CMK (cell line): ENCODE measurements at regions not wholly inside any gene's neighbourhood (a gene's known extent, or its start where the extent isn't known, plus 50 kb on each side); places are given as distances from the start of the nearest gene placed in this dataset.

Experiments used
- DNase-seq: peaks from one replicate; pipeline ENCODE4 v3.0.0-alpha.2; 2010; ENCODE audit warnings: low read depth

DNA sequence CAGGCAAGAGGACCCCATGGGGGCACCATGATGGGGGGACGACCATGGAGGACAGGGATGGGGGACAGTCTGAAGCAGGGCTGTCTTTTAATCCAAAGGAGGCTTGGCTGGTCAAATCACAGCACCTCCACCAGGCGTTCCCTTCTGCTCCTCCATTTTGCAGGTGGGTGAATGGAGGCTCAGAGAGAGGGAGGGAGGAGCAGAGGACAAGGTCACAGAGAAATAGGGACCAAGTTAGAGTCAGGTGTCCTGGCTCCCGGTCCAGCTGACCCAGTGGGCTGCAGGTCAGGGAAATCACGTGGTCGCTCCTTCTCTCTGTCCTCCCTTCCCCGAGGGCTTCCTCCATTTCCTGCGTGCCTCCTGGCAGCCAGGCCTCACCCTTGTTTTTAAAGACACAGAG, 156.4 kb upstream of the SMIM23 start:
- no peak for DNase-seq

DNA sequence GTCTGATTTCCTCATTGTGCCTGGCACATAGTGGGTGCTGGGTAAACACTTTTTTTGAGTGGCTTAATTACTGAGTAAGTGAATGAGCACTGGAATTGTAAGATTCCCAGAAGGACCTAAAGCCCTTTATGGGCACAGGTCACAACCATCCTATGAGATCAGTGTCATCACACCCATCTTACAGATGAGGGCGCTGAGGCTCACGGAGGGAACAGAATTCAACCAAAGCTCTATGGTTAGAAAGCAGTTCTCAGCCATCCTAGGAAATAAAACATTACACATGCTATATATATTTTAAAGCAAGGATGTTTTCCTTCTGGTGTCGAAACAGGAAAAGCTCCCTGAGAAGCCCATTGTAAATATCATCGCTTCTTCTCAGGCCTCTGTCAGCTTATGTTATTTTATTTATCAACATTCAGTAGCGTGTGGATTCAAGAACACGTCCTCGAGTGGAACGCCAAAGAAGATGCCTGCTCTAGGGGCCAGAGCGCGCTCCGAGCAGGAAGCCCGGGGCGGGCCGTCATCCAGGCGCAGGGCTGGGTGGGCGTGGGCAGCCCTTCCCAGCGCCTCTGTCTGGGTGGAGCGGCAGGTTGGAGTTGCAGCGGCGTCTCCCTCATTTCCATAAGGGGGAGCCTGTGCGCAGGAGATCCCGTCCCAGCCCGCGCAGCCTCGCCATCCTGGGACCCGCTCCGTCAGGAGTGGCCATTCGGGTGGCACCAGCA, 155.8 kb upstream of the SMIM23 start:
- no peak for DNase-seq

DNA sequence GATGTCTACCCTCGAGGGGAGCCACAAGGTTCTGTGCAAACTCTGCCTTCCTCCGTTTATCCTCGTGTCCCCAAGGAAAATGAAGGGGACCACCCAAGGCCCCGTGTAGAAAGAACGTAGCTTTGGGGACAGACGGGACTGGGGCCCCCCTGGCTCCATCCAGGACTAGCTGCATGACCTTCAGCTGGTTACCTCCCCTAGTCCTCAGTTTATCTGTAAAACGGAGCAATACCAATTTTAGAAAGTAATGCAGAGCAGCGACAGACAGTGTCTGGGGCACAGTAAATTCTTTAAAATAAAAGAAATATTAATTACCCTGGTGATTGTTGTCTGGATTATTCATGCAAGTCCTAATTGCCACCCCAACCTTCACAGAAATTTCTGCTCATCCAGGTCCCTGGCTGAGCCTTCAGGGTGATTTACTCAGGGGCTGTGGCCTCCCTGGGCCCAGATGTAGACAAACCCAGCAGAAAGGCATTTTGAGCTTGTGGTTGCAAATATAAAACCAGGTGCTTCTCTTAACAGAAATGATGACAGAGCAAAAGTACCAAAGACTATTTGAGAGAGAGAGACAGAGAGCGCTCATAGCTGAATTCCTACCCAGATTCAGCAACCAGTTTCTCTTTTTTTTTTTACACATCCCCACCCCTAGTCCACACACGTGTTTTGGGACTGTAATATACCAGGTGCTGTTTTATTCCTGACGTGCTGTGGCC, 155.1 kb upstream of the SMIM23 start:
- DNase-seq: no peak

DNA sequence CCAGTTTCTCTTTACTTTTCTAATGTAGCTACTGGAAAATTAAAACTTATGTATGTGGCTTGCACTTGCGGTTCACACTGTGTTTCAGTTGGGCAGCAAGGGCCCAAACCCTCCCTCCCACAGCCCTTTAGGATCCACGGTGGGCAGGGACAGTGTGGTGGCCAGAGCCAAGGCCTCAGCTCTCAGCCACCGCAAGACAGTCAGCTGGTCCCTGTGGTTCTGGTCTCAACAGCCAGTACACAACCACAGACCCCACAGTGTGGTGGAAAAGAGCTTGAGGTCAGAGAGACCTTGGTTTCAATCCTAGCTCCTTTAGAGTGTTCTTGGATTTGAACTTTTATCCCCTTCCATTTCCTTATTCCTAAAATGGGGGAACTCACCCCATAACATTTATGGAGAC, 153.0 kb upstream of the SMIM23 start:
- no peak for DNase-seq

DNA sequence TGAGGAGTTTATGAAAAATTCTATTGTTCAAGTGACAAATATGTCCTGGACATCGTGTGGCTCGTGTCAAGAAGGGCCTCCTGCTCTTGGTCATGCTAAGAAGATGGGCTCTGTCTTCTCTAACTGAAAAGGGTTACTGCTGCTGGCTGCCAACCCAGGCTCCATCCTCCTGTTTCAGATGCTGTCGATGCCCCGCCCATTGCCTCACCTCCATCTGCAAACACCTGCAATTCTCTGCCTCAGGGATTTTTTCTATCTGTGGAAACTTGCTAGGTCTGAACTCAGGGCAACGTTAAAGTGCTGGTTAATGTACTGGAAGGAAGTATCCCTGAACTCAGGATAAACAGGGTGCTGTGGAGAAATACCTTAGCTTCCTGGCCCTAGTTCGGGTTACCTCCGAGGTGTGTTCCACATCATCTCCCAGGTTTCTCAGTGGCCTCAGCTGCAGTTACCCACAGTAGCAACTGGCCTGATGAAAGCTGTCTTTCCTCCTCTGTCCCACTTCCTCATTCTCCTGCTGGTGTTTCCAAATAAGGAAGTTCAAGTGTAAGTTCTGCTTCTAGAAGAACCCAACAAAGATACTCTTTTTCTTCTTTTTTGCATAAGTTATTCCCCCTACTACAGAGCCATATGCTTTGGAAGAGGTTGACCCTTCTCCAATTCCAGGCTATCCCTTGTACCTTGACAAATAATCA, 151.7 kb upstream of the SMIM23 start:
- no peak for DNase-seq

DNA sequence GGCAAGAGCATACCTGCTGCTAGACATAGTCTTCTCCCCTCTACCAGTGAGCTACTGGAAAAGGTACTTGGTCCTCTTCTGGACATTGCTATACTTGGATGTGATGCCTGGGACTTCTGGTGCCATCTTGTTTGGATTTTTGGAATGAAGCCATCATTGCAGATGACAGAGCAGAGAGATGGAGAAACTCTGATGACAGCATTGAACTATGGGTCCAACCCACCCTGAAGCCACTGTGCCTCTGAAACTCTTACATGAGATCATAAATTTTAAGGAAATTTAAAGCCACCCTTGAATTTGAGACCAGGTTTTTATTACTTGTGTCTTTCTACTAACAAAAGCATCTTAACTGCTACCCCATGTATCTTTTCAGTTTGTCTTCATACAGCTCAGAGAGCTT, 151.1 kb upstream of the SMIM23 start:
- no peak for DNase-seq

GRCh38 chr5:171635028-171635427, 150.6 kb upstream of the SMIM23 start:
- DNase-seq: no peak

- no peak for DNase-seq
Observed at GRCh38 chr5:171635561-171636245, 149.9 kb upstream of the SMIM23 start.

DNA sequence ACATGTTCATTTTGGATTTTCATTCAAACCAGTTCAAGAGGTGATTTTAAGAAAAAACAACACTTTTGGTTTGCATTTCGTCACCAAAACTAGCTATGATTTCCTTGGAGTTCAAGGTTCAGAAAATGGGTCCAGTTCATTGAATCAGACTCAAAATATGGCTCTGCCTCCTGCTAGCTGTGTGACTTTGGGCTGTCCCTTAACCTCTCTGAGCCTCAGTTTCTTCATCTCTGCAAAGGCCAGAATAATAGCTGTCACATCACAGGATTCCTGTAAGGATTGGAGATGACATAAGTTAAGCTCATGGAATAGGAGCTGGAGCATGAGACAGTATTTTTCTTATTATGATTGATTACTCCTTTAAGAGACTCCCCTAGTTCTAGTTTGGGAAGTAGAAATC, 147.8 kb upstream of the SMIM23 start:
- no peak for DNase-seq

DNA sequence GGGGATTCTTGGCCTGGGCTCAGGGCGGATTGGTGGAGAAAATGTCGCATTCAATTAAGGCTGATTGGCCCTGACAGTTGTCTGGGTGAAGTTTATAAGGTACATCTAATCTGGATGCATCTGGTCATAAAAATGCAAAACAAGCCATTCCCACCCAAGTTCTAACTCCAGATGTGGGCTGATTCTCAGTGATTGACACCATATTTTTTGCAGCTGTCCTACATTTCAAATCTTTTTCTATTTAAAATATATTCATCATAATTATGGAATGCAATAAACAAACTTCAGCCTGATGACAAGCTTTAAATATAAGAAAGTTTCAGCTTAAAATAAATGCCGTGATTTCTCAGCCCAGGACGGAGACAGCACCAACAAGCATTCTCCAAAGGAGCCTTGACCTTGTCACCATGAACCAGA, 146.4 kb upstream of the SMIM23 start:
- no peak for DNase-seq

DNA sequence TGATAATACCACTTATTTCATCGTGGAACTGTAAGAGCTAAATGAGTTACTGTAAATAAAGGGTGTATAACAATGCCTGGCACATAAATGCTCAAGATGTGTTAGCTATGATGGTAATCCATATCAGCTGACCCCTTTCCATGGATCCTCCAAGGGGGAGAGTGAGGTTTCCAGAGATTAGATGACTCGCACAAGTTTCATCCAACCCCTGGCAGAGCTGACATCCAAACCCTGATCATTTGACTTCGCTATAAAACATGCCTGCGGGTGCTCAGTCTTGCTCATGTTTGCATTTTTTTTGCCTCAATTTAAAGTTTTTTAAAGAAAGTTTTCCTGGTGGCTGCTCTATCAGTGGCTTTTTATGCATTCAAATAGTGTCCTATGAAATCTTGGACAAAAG, 145.7 kb upstream of the SMIM23 start:
- no peak for DNase-seq

DNA sequence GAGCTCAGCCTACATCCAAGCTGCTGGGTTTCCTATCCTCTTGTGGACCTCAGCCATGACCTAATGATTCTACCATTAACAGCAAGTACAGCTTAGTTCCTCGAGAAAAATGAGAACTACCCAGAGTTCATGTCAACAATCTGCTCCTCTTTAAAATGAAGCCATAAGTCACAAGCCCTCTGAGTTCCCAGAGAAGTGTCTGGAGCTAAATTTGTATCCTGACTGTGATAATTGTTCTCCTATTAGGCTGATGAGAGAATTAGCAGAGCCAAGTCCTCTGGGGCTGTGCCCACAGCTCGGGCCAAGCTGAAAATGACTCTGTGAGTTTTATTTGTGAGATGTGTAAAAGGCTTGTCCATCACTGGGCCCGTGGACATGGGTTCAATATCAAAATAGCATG, 145.1 kb upstream of the SMIM23 start:
- no peak for DNase-seq

- DNase-seq: no peak
Observed at GRCh38 chr5:171641891-171642290, 143.7 kb upstream of the SMIM23 start.

- DNase-seq: no peak
Observed at GRCh38 chr5:171642894-171643293, 142.7 kb upstream of the SMIM23 start.

DNA sequence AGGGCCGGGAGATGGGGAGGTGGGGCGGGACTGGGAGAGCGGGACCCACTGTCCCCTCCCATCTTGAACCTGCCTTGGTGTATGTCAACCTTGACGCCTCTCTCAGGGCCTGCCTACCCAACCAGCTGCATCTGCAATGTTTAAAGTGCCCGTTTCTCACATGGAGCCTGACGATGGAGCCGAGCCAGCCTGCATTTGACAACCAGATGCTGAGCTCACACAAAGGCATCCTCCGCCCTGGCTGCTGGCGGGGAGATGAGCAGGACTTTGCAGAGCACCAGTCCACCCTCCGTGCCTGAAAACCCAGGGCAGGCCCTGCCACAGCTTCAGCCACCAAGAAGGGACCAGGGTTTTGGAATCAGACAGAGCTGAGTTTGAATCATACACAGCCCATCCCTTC, 141.1 kb upstream of the SMIM23 start:
- DNase-seq: no peak

DNA sequence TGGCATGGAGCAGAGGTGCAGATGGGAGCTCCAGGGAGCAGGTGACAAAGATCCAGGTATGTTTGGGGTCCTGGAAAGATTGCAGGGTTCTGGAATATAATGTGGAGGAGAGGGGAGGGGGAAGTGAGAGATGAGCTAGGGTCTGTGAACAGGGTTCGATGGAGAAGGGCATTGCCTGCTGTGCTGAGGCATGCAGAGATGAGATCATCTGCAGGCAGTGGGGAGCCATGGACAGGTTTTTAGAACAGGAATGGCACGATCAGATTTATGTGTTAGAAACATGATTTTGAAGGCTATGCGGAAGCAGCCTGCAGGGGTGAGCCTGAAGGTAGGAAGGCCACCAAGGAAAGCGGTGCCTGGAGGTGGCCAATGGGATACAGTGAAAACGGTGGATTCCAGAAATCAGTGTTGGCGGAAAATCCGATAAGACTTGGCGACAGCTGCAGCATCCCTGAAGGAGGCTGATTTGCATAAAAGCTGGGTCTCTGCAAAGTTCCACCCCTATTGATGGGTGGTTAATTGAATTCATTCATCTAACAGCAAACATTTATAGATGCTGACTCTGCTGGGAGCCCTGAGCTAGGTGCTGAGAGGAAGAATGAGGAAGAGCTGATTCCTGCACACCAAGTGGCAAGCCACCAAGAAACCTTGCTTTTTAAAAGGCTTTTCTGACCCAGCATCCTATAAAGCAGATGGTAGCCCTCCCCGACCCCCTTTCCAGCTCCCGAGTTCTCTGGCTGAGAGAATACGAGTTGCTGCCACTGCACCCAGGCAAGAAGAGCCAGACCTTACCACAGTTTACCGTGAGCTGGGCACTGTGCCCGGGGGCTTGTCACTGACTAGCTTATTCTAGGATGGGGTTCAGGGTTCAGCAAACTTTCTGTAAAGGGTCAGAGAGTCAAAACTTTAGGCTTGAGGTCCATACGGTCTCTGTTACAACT, 139.2 kb upstream of the SMIM23 start:
- no peak for DNase-seq

- DNase-seq: no peak
Observed at GRCh38 chr5:171647043-171647903, 138.3 kb upstream of the SMIM23 start.

DNA sequence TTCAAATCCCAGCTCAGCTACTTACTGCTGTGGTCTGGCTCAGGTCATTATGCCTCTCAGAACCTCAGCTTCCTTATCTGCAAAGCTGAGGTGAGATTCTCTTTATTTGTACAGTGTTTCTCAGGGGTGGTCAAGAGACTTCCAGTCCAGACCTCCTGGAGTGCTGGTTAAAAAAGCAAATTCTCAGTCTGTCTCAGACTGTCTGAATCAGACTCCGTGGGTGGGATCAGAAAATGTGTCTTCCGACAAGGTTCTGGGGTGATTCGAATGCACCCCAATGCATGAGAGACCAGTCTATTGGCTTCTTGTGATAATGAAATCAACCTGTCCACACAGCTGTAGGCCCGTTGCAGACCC, 137.7 kb upstream of the SMIM23 start:
- DNase-seq: no peak

- no peak for DNase-seq
Observed at GRCh38 chr5:171648279-171649074, 137.1 kb upstream of the SMIM23 start.

- DNase-seq: no peak
Observed at GRCh38 chr5:171649075-171649401, 136.6 kb upstream of the SMIM23 start.
